SK-N-MC (cell line): ENCODE measurements at regions not wholly inside any gene's neighbourhood (a gene's known extent, or its start where the extent isn't known, plus 50 kb on each side); places are given as distances from the start of the nearest gene placed in this dataset.

Experiments
- EZH2 ChIP-seq: fragments of 200-600 bp; sonication (generic); IDR thresholded peaks from one replicate; pipeline ENCODE4 v1.6.1; 2017; ENCODE audit warnings: antibody characterized with exemption
- FOXP2 ChIP-seq: optimal IDR thresholded peaks from 2 replicates; pipeline ENCODE3; 2011; ENCODE audit warnings: mild to moderate bottlenecking, moderate library complexity; ENCODE audit not compliant: insufficient read depth; ENCODE audit errors: extremely low read length, control extremely low read depth
- POLR2AphosphoS5 ChIP-seq: IDR thresholded peaks from 2 replicates; pipeline ENCODE4 v1.6.1; 2012; ENCODE audit warnings: mild to moderate bottlenecking, low read depth, low read length, borderline replicate concordance

DNA sequence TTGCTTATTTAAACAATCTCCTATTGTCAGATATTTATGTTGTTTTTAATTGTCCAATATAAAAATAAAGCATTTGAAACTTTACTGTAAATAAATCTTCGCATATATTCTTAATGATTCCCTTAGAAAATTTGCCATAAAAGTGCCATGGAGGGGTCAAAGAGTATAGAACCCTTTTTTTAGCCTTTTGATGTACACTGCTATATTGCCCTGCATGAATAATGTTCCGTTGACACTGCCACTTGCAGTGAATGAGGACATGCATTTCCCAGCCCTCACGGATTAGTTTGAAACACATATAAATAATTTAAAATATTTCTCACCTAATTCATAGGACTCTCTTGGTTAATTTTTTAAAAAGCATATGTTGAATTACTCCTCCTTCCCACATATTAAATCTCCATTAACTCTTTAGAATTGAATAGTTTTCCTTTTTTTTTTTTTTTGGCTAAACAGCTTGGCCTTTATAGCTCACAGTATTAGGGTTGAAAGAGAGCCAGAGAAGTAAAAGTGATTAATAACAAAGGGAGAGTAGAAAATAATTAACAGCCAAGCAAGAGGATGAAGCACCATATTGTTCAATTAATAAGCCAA lies 129.8 kb upstream of the SGCD start:
- TF ChIP-seq EZH2, result no peak
- TF ChIP-seq POLR2AphosphoS5, result no peak
- no peak for TF ChIP-seq FOXP2
